ENCODE measurements at regions not wholly inside any gene's neighbourhood (a gene's known extent, or its start where the extent isn't known, plus 50 kb on each side); places are given as distances from the start of the nearest gene placed in this dataset.

GRCh38 chr1:39113109-39113743, 87.1 kb downstream of the NDUFS5 start:
- no peak for TF ChIP-seq CTCF (IDR thresholded peaks at IDR 0.05)
- no peak for TF ChIP-seq POLR2A (IDR thresholded peaks at IDR 0.05)
- no peak for TF ChIP-seq POLR2AphosphoS5 (IDR thresholded peaks at IDR 0.05)
